Right atrium auricular region (tissue), 2 donors: ENCODE measurements at regions not wholly inside any gene's neighbourhood (a gene's known extent, or its start where the extent isn't known, plus 50 kb on each side); places are given as distances from the start of the nearest gene placed in this dataset.

ENCODE experiments used
- DNase-seq: peaks from one replicate; pipeline ENCODE4 v3.0.0-alpha.2; 2019; ENCODE audit warnings: low spot score
- H3K27ac ChIP-seq, 2 donors: fragments of 200-600 bp; sonication (generic); 1 replicate in 1 of 2; 2 replicates in 1 of 2; pipeline ENCODE4 v1.5.1; 2016 to 2019
- H3K27me3 ChIP-seq, 2 donors: fragments of 200-600 bp; sonication (generic); one replicate each; pipeline versions ENCODE4 v1.5.1 to v1.6.0; 2017 to 2019
- H3K36me3 ChIP-seq: fragments of 200-600 bp; sonication (generic); one replicate; pipeline ENCODE4 v1.5.1; 2016
- H3K4me1 ChIP-seq, 2 donors: fragments of 200-600 bp; sonication (generic); one replicate each; pipeline versions ENCODE4 v1.5.1 to v1.6.0; 2017 to 2019
- H3K4me3 ChIP-seq, 2 donors: fragments of 200-600 bp; sonication (generic); 1 replicate in 1 of 2; 2 replicates in 1 of 2; pipeline ENCODE4 v1.5.1; 2017 to 2019; ENCODE audit warnings: mild to moderate bottlenecking in 1 of 2, moderate library complexity in 1 of 2
- H3K9me3 ChIP-seq, 2 donors: fragments of 200-600 bp; sonication (generic); one replicate each; pipeline ENCODE4 v1.5.1; 2019
- TF ChIP-seq, protein P1 (sequence below), 2 donors: fragments of 200-600 bp; sonication (generic); IDR thresholded peaks; one replicate each; pipeline ENCODE4 v1.5.1; 2019; ENCODE audit warnings: antibody characterized with exemption in 2 of 2

DNA sequence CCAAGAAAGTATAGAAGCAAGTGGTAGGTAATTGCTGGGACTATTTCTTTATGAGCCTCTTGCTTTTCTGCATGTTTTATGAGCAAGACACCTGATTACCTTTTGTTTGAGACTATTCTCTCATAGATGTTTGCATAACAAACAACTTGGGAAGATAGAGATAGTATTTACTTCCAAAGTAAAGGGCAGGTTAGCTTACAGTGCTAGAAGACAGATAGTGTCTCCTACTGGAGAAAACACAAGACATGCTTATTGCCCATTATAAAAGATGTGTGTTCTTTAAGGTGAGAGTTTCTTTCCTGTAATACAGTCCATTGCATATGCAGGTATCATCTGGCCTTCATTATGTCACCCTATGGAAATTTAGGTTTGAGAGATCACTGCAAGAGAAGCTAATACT lies 174.2 kb upstream of the FUT9 start:
- no peak for DNase-seq
- H3K4me1 ChIP-seq, result no peaks in the 10 kb centered on the region
- no peaks in the 10 kb centered on the region for H3K36me3 ChIP-seq
- no peaks in the 10 kb centered on the region for H3K27me3 ChIP-seq
- H3K9me3 ChIP-seq, result no peaks in the 10 kb centered on the region
- H3K27ac ChIP-seq, result no peak overlapping the region
- TF ChIP-seq, protein P1, sequence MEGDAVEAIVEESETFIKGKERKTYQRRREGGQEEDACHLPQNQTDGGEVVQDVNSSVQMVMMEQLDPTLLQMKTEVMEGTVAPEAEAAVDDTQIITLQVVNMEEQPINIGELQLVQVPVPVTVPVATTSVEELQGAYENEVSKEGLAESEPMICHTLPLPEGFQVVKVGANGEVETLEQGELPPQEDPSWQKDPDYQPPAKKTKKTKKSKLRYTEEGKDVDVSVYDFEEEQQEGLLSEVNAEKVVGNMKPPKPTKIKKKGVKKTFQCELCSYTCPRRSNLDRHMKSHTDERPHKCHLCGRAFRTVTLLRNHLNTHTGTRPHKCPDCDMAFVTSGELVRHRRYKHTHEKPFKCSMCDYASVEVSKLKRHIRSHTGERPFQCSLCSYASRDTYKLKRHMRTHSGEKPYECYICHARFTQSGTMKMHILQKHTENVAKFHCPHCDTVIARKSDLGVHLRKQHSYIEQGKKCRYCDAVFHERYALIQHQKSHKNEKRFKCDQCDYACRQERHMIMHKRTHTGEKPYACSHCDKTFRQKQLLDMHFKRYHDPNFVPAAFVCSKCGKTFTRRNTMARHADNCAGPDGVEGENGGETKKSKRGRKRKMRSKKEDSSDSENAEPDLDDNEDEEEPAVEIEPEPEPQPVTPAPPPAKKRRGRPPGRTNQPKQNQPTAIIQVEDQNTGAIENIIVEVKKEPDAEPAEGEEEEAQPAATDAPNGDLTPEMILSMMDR (IDR thresholded peaks at IDR 0.05), result no peak
- H3K4me3 ChIP-seq, result no peak overlapping the region

DNA sequence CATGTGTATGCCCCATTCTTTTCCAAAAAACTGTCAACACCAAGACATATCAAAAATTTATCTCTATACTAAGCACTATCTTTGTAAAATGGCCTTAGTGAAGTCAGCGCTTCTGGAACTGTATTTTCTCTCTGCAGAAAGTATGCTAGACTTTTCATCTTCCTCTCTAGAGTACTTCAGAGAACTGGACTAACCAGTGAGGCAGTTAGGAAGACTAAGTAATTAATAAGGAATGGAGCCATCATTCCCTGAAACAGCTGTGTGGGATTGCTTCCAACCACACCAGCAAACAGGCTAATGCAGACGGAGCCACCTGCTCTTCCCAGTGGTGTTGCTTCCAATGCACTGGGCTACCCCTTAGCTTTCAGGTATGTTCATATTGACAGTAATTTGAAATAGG lies 169.1 kb upstream of the FUT9 start:
- no peak for DNase-seq
- no peaks in the 10 kb centered on the region for H3K27me3 ChIP-seq
- TF ChIP-seq, protein P1 (IDR thresholded peaks at IDR 0.05), result no peak

DNA sequence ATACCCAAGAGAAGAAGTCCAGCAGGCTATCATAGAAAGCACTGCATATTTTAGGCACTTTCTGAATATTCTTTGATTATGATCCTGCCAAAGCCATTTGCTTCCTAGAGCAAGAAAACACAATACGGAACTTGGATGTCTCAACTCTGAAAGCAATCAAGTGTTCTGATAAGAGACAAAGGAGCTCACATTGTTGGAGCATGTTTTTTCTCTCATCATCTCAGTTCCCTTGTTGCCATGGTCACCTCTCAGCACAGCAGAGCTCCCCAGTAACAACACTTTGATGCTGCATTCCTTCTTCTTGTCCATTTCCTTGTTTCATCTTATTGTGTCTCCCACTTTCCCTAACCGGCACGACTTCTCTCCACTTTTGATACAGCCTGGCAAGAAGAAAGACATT lies 168.7 kb upstream of the FUT9 start:
- Histone ChIP-seq H3K27me3 (no peaks in the 10 kb centered on the region), H3K4me1 (no peaks in the 10 kb centered on the region), H3K4me3 (no peak overlapping the region), H3K36me3 (no peaks in the 10 kb centered on the region), H3K27ac (no peak overlapping the region), H3K9me3 (no peaks in the 10 kb centered on the region)
- DNase-seq, result no peak
- TF ChIP-seq, protein P1 (IDR thresholded peaks at IDR 0.05), result no peak

More for the DNA sequence above, 169.1 kb upstream of the FUT9 start:
- Histone ChIP-seq H3K4me1 (no peaks in the 10 kb centered on the region), H3K9me3 (no peaks in the 10 kb centered on the region), H3K27ac (no peak overlapping the region), H3K4me3 (no peak overlapping the region), H3K36me3 (no peaks in the 10 kb centered on the region)

DNA sequence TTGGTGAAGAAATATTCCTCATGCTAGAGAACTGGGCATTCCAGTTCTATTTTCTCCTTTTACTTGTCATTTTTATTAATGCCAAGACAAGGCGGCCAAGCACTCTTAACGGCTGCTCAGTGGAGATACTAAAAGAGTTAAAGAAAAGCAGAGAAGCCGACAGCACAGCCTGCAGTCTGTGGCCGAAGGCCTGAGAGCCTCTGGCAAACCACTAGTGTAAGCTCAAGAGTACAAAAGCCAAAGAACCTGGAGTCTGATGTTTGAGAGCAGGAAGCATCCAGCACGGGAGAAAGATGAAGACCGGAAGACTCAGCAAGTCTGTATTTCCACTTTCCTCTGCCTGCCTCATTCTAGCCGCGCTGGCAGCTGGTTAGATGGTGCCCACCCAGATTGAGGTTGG lies 167.1 kb upstream of the FUT9 start:
- no peak for DNase-seq
- no peaks in the 10 kb centered on the region for H3K27me3 ChIP-seq
- no peaks in the 10 kb centered on the region for H3K9me3 ChIP-seq
- TF ChIP-seq, protein P1 (IDR thresholded peaks at IDR 0.05), result no peak
- H3K4me1 ChIP-seq, result no peaks in the 10 kb centered on the region
- H3K27ac ChIP-seq, result no peak overlapping the region
- no peak overlapping the region for H3K4me3 ChIP-seq
- no peaks in the 10 kb centered on the region for H3K36me3 ChIP-seq

DNA sequence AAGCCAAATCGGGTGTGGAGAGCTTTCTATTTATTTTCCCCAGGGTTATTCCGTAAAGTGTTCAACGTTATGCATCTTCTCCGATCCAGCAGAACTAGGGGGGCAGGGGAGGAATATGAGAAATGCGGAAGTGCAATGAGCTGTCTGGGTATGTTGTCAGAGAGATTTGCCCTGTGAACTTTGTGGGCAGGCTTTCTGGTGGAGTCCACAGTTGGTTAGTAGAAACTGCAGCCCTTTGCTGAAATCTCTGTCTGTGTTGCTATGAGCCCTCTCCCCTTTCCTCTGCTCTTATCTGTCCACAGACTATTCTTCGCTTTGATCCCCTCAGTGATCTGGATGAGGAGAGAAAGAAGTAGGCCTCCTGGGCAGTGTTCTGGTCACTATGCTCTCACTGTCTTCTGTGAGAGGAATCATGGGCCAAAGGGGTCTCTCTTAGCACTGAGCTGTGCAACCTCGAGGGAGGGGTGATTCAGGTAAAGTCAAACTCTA lies 158.9 kb upstream of the FUT9 start:
- H3K27me3 ChIP-seq, result no peaks in the 10 kb centered on the region
- TF ChIP-seq, protein P1 (IDR thresholded peaks at IDR 0.05), result no peak

DNA sequence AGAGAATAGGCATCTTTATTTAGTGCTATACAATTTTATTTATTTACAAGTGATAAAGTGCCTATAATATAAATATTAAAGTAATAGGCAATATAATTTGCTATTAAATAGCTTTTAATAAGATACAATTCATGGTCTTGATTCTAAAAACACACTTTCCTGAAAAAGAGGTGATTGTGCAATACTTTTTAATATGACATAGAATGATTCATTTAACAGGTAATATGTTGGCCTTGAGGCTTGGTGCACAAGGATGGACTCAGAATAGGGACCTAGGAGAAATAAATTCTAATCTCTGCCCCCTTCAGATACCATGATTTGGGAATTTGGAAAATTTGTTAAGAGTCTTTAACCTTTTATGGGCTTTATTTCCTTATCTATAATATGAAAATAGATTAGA lies 149.9 kb upstream of the FUT9 start:
- H3K4me1 ChIP-seq, result no peaks in the 10 kb centered on the region
- no peaks in the 10 kb centered on the region for H3K36me3 ChIP-seq
- no peaks in the 10 kb centered on the region for H3K27me3 ChIP-seq
- H3K4me3 ChIP-seq, result no peak overlapping the region
- H3K27ac ChIP-seq, result no peak overlapping the region
- no peak for DNase-seq
- no peaks in the 10 kb centered on the region for H3K9me3 ChIP-seq
- TF ChIP-seq, protein P1 (IDR thresholded peaks at IDR 0.05), result no peak

More for the DNA sequence above, 158.9 kb upstream of the FUT9 start:
- Histone ChIP-seq H3K27ac (no peak overlapping the region), H3K4me3 (no peak overlapping the region), H3K36me3 (no peaks in the 10 kb centered on the region), H3K4me1 (no peaks in the 10 kb centered on the region), H3K9me3 (peaks cover 0 to 12% of the 10 kb centered on the region in 2 donors)
- DNase-seq, result no peak
